Aorta (tissue), 5 donors: ENCODE measurements at regions not wholly inside any gene's neighbourhood (a gene's known extent, or its start where the extent isn't known, plus 50 kb on each side); places are given as distances from the start of the nearest gene placed in this dataset.

Experiments
- ATAC-seq: fragments of 200-7000 bp; cut with Tn5 transposase; one replicate; pipeline ENCODE4 v1.9.1; 2022; ENCODE audit warnings: moderate library complexity; ENCODE audit not compliant: low FRiP score
- DNase-seq, 2 donors: peaks; one replicate each; pipeline ENCODE4 v3.0.0-alpha.2; 2020
- H3K27ac ChIP-seq, 2 donors: one replicate each; pipeline ENCODE4 v1.5.1; 2013; ENCODE audit warnings: low read length in 2 of 2, mild to moderate bottlenecking in 2 of 2, moderate library complexity in 2 of 2, control low read depth in 1 of 2, inconsistent platforms in 1 of 2, low read depth in 1 of 2
- H3K27me3 ChIP-seq, 2 donors: one replicate each; pipeline ENCODE4 v1.6.1; 2013; ENCODE audit warnings: control low read depth in 1 of 2, low read length in 1 of 2, mild to moderate bottlenecking in 1 of 2, moderate library complexity in 1 of 2; ENCODE audit not compliant: insufficient read depth in 2 of 2, control insufficient read depth in 1 of 2
- H3K36me3 ChIP-seq, 2 donors: one replicate each; pipeline ENCODE4 v1.6.1; 2013; ENCODE audit warnings: control low read depth in 1 of 2, low read length in 1 of 2, mild to moderate bottlenecking in 1 of 2; ENCODE audit not compliant: insufficient read depth in 2 of 2, control insufficient read depth in 1 of 2
- H3K4me1 ChIP-seq, 2 donors: one replicate each; pipeline ENCODE4 v1.6.1; 2013; ENCODE audit warnings: low read length in 2 of 2, control low read depth in 1 of 2, mild to moderate bottlenecking in 1 of 2, moderate library complexity in 1 of 2; ENCODE audit not compliant: insufficient read depth in 2 of 2, control insufficient read depth in 1 of 2
- H3K4me3 ChIP-seq, 2 donors: one replicate each; pipeline ENCODE4 v1.5.1; 2013; ENCODE audit warnings: low read length in 2 of 2, control low read depth in 1 of 2, mild to moderate bottlenecking in 1 of 2
- H3K9me3 ChIP-seq: one replicate; pipeline ENCODE4 v1.6.1; 2013; ENCODE audit warnings: mild to moderate bottlenecking, low read length; ENCODE audit not compliant: control insufficient read depth
- WGBS, 2 donors: extraction: QIAGEN DNeasy Blood & Tissue Kit; methylation state at CpG; one replicate each; pipeline ENCODE4 v1.1.7; 2013; 5-methylcytosine and 5-hydroxymethylcytosine counted together
- intact Hi-C, 2 donors: fragments of 100-400 bp; cut with DNase I; formaldehyde crosslinking; loops; one replicate each; pipeline versions ENCODE4 v1.14.2 to v1.15.0; 2022
- donor health status: healthy with polysubstance abuse.
- donor health status: Bipolar disorder and iron deficiency.
- donor health status: DM: no; HTN: no; CAD: no.
- donor health status: DM: no; HTN: no; CAD: no.
- donor health status: DM: yes; HTN: yes; CAD: no.

DNA sequence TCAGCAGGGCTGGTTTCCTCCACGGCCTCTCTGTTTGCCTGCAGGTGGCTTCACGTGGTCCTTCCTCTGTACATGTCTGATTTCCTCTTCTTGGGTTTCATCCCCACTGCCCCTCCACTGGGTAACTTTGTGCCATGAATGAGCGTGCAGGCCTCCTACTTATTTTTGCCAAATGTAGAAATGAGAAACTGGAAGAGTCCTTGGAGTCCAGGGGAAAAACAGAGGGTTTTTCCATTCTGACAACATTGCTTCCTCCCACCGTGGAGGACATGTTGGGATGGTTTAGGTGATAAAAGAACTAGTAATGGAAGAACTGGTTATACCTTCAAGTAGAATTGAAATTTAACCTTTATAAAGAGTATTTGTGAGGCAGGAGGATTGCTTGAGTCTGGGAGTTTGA is 699.5 kb downstream of the QKI start:
- H3K4me3 ChIP-seq = no peak overlapping the region
- ATAC-seq (no peak), DNase-seq (no peak)
- no peaks in the 10 kb centered on the region for H3K27me3 ChIP-seq
- H3K9me3 ChIP-seq = no peaks in the 10 kb centered on the region
- no peaks in the 10 kb centered on the region for H3K36me3 ChIP-seq
- H3K4me1 ChIP-seq = no peaks in the 10 kb centered on the region
- H3K27ac ChIP-seq = no peak overlapping the region
- intact Hi-C loops = no loop called here
- 87 to 90% methylated on average over 4 of the region's 4 CpGs for WGBS, 2 donors

DNA sequence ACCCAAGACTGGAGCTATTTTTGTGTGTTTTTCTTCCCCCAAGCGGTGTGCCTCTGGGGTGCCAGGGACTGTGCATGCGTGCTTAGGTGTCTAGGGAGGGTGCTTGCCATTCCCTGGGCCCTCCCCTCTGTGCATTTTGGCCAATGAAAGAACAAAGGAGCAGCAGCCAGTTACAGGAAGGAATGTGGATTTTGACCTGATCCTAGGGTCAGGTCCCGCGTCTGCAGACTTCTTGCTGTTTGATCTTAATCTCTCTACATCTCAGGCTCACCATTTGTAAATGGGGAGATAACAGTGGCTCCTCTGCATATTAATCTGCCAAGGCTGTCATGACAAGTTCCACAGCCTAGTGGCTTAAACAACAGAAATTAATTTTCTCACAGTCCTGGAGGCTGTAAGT is 699.1 kb downstream of the QKI start:
- intact Hi-C loops = no loop called here
- no peak overlapping the region for H3K4me3 ChIP-seq
- no peak for DNase-seq
- no peak overlapping the region for H3K27ac ChIP-seq
- no peaks in the 10 kb centered on the region for H3K27me3 ChIP-seq
- no peak for ATAC-seq
- no peaks in the 10 kb centered on the region for H3K9me3 ChIP-seq
- H3K4me1 ChIP-seq = no peaks in the 10 kb centered on the region
- 82 to 83% methylated on average over 4 of the region's 4 CpGs for whole genome bisulfite sequencing, 2 donors
- no peaks in the 10 kb centered on the region for H3K36me3 ChIP-seq

GRCh38 chr6:164109770-164110140 is 695.2 kb downstream of the QKI start:
- no peaks in the 10 kb centered on the region for H3K9me3 ChIP-seq
- peak in 1 of 2 donors; percentile 63 for DNase-seq
- H3K4me1 ChIP-seq = no peaks in the 10 kb centered on the region
- intact Hi-C loops = loop anchor here in 1 of 2 donors (1.0 kb wide), 1 partner anchor 24 kb away; no protein-coding TSS in a partner anchor
- no peak for ATAC-seq
- no peak overlapping the region for H3K4me3 ChIP-seq
- WGBS, 2 donors = 34% methylated on average over 6 of the region's 6 CpGs
- no peaks in the 10 kb centered on the region for H3K27me3 ChIP-seq
- H3K27ac ChIP-seq = no peak overlapping the region
- H3K36me3 ChIP-seq = no peaks in the 10 kb centered on the region

- DNase-seq = peak; percentile 74 to 84
- peak overlapping the region in 1 of 2 donors; percentile 8 for H3K27ac ChIP-seq
- no peaks in the 10 kb centered on the region for H3K27me3 ChIP-seq
- 31 to 32% methylated on average over 20 of the region's 20 CpGs for WGBS, 2 donors
- H3K4me1 ChIP-seq = no peaks in the 10 kb centered on the region
- no peaks in the 10 kb centered on the region for H3K36me3 ChIP-seq
- H3K9me3 ChIP-seq = no peaks in the 10 kb centered on the region
- no peak overlapping the region for H3K4me3 ChIP-seq
- intact Hi-C loops = loop anchor here in 1 of 2 donors (1.0 kb wide), 1 partner anchor 24 kb away; no protein-coding TSS in a partner anchor
- peak; percentile 78 for ATAC-seq
Observed at GRCh38 chr6:164108869-164109769, 694.6 kb downstream of the QKI start.

DNA sequence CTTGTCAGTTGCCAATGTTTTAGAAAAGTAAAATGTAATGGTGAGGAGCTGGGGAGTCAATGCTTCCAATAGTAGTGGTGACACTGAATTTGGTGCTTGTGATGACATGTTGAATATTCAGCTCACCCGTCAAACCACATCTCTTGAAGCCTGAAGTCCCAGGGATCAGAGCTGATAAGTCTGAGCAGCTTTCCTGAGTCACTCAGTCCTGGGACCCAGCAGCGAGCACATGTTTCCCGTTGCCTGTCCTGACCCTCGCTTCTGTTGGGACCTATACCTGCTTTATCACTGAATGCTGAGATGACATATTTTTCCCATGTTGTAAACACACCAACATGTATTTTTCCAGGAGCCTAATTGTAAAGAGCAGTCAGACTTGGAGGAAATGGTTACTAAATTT is 693.6 kb downstream of the QKI start:
- intact Hi-C loops = no loop called here
- H3K4me3 ChIP-seq = no peak overlapping the region

DNA sequence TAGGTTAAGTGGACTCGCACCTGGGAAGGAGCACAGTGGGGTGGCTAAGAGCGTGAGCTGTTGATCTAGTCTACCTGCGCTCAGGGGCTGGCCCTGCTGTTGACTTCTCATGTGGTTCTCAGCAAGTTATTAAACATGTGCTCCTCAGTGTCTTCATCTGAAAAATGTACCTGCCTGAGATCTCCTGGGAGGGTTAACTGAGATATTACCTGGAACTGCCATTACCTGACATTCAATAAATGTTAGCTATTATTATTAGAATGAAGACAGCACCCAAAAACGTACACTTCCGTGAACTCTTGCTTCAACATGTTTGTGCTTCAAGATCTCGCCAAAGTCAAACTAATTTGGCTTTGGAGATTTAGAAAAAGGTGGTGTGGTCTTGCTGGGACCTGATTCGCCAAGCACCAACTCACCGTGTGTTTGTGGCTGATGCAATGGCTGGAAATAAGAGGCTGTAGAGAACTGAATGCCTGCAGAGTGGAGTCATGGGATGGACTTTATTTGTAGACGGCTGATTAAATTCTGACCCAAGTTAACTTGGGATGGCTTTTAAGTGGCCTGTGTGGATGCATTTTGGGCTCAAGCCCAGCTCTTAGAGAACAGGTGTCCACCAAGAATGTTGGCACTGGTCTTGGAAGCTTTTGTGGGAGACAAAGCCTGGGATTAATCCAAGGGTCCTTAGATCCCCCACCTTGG is 692.9 kb downstream of the QKI start:
- H3K4me1 ChIP-seq = no peaks in the 10 kb centered on the region
- H3K4me3 ChIP-seq = no peak overlapping the region
- intact Hi-C loops = no loop called here
- no peaks in the 10 kb centered on the region for H3K9me3 ChIP-seq
- H3K27me3 ChIP-seq = no peaks in the 10 kb centered on the region
- WGBS, 2 donors = 72 to 84% methylated on average over 9 of the region's 9 CpGs
- ATAC-seq (no peak), DNase-seq (no peak)
- H3K27ac ChIP-seq = no peak overlapping the region
- H3K36me3 ChIP-seq = no peaks in the 10 kb centered on the region

More for the DNA sequence above, 693.6 kb downstream of the QKI start:
- no peaks in the 10 kb centered on the region for H3K36me3 ChIP-seq
- H3K4me1 ChIP-seq = no peaks in the 10 kb centered on the region
- ATAC-seq (no peak), DNase-seq (no peak)
- H3K9me3 ChIP-seq = no peaks in the 10 kb centered on the region
- H3K27ac ChIP-seq = no peak overlapping the region
- no peaks in the 10 kb centered on the region for H3K27me3 ChIP-seq
- WGBS, 2 donors = 50 to 72% methylated on average over 4 of the region's 4 CpGs

DNA sequence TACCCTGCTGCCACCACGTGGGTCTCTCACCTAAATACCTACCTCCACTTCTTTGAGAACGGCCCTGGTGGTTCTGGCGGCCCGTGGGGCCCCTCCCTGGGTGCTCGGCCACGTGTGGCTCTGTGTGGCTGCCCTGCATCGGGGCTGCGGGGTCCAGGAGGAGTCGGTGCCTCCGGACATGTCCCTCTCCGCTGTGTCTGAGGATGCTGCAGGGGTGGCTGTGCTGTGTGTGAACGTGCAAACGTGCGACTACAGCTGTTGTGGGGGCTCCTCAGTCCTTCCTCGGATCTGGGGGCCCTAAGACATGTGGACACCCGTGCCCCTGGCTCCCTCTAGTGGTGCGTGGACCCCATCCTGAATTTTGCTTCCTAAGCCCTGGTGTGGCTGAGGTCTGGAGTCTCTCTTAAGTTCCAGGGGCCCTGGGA is 691.8 kb downstream of the QKI start:
- 82 to 83% methylated on average over 17 of the region's 17 CpGs for WGBS, 2 donors
- no peak for ATAC-seq
- H3K27me3 ChIP-seq = no peaks in the 10 kb centered on the region
- intact Hi-C loops = no loop called here
- H3K4me3 ChIP-seq = no peak overlapping the region
- H3K36me3 ChIP-seq = no peaks in the 10 kb centered on the region
- no peaks in the 10 kb centered on the region for H3K4me1 ChIP-seq
- H3K27ac ChIP-seq = no peak overlapping the region
- no peaks in the 10 kb centered on the region for H3K9me3 ChIP-seq
- no peak for DNase-seq

- intact Hi-C loops = no loop called here
- WGBS, 2 donors = 69 to 72% methylated on average over 16 of the region's 16 CpGs
Observed at GRCh38 chr6:164105705-164106104, 691.2 kb downstream of the QKI start.

More at GRCh38 chr6:164105705-164106104, 691.2 kb downstream of the QKI start:
- H3K4me1 ChIP-seq = no peaks in the 10 kb centered on the region
- H3K27ac ChIP-seq = no peak overlapping the region
- no peaks in the 10 kb centered on the region for H3K27me3 ChIP-seq
- no peak overlapping the region for H3K4me3 ChIP-seq
- no peaks in the 10 kb centered on the region for H3K36me3 ChIP-seq
- H3K9me3 ChIP-seq = no peaks in the 10 kb centered on the region
- ATAC-seq (no peak), DNase-seq (no peak)
